SIG-M5 (cell line): ENCODE measurements at regions not wholly inside any gene's neighbourhood (a gene's known extent, or its start where the extent isn't known, plus 50 kb on each side); places are given as distances from the start of the nearest gene placed in this dataset.

ENCODE experiments used
- DNase-seq: peaks from one replicate; lab custom pipeline; 2025; lab: John Stamatoyannopoulos, UW

GRCh38 chr3:137204409-137204808 is 246.6 kb downstream of the IL20RB start:
- DNase-seq, result no peak

GRCh38 chr3:137205394-137206045 is 247.7 kb downstream of the IL20RB start:
- DNase-seq, result no peak

- DNase-seq, result no peak
Observed at GRCh38 chr3:137207616-137208015, 249.8 kb downstream of the IL20RB start.

- no peak for DNase-seq
Observed at GRCh38 chr3:137217733-137218132, 259.9 kb downstream of the IL20RB start.

- DNase-seq, result no peak
Observed at GRCh38 chr3:137219801-137220445, 262.1 kb downstream of the IL20RB start.

- no peak for DNase-seq
Observed at GRCh38 chr3:137222736-137223225, 265.0 kb downstream of the IL20RB start.

DNA sequence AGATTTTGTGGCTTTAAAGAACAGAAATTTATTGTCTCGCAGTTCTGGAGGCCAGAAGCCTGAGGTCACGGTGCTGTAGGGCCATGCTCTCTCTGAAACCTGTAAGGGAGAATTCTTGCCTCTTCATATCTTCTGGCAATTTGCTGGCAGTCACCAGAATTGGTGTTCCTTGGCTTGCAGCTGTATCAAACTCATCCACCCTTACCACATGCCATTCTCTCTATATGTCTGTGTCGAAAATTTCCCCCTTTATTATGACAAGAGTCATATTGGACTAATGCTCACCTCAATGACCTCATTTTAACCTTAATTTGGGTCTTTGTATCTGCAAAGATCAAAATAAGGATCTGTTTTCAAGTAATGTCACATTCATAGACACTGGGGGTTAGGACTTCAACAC is 266.7 kb downstream of the IL20RB start:
- no peak for DNase-seq

DNA sequence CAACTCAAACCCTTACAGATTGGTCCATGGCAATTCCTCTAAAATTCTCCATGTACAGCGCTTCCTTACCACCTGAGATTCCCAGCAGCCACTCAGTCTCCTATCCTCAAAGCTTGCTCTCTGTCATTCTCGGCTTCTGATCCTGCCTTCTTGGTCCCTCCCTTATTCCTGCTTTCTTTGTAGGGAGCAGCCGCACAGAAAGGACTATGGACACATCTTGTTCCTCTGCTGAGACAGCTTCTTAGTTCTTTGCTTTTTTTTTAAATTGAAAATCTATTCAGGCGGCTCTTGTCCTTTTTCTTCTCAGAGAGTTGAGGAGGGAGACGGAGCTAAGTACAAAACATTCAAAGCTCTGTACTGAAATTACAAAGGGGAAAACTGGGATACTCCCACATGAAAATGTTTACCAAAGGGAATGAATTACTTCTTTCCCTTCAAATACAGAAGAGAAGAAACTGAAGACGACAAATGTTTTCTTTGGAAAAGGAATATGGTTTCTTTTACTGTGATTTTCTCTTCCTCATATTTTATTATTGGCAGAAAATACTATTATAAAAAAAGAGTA is 285.1 kb downstream of the IL20RB start:
- DNase-seq, result no peak

DNA sequence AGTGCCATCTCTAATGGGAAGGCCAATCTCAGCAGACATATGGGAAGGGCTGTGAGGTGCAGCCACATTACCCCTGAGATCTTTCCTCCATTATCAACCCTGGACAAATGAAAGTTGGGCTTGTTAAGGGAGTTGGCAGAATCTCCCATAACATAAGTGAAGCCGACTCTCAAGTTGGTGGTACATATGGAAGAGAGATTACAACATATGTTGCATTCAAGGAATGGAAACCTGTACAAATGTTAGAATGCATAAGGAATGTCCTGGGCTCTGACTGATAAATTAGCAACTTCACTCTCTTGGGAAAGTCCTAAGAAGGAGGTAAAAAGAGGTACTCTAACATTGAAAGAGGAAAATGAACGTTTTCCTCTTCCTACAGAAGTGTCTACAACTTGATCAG is 288.7 kb downstream of the IL20RB start:
- DNase-seq, result no peak

- no peak for DNase-seq
Observed at GRCh38 chr3:137249311-137249940, 291.6 kb downstream of the IL20RB start.

- DNase-seq, result no peak
Observed at GRCh38 chr3:137259089-137259488, 301.3 kb downstream of the IL20RB start.

DNA sequence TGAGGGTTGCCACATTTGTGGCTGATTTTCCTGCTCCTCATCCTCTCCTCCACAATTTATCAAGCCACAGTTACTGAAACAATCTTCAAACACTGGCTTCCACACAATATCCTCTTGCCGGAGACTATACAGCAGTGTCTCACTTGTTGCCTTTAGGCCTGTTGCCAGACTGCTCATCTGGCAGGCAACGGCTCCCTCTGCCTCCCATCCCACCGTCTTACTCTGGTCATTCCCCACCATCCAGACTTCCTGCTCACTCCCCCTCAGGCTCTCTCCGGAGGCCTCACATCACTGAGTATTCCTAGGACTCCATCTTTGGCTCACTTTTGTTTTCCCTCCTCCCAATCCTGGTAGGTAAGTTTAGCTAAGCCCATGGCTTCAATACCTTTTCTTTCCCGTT is 301.9 kb downstream of the IL20RB start:
- no peak for DNase-seq

GRCh38 chr3:137264071-137264820 is 306.5 kb downstream of the IL20RB start:
- DNase-seq, result no peak

- no peak for DNase-seq
Observed at GRCh38 chr3:137264843-137265330, 307.1 kb downstream of the IL20RB start.

- no peak for DNase-seq
Observed at GRCh38 chr3:137282871-137283270, 325.1 kb downstream of the IL20RB start.

DNA sequence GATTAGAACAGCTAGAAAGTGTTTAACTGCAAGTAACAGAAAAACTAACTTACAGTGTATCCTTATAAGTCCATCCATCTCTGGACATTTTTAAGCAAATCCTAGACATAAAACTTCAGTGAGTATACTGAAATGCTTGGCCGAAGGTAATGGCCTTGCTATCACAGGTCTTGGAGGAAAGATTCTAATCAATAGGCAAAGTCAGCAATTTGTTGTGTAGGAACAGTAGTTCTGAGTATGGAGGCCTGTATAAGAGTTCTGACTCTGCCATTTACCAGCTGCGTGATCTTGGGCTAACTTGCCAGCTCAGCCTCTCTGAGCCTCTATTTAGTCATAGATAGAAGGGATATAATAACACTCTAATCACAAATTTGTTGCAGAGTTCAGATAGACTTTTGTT is 328.1 kb downstream of the IL20RB start:
- no peak for DNase-seq

DNA sequence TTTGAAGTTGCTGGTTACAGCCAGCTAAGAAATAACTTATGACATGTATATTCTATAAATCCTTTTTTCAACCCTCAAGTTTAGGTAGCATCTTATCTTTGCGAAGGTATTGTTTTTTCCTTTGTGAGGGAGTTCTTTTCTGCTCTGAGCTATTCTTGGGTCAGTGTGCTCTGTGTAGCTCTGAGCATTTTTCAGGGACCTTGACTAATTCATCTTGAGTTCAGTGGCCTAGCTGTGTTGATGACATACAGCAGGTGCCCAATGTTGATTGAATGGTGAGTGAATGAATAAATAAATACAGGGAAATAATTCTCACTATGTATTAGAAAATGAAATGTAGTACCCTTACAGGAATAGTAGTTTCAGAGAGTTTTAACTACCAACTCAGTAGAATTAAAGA is 335.3 kb downstream of the IL20RB start:
- no peak for DNase-seq

DNA sequence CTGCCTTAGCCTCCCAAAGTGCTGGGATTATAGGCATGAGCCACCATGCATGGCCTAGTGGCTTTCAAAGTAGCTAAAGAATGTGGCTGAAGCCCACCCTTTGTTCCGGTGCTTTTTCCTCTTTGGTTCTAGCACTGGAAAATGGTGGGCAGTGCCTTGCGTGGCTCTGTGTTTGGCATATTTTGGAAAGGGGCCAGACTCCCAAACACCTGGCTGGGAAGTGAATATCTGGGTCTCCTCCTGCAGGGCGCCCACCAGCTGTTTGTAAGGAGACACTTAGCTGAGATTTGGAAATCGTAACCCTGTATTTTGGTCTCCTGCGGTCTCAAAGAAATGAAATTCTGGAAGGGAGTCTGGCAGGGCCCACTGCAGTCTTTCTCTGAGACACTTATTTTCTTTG is 336.4 kb downstream of the IL20RB start:
- no peak for DNase-seq

GRCh38 chr3:137294839-137295238 is 337.1 kb downstream of the IL20RB start:
- DNase-seq, result no peak

GRCh38 chr3:137295336-137295735 is 337.6 kb downstream of the IL20RB start:
- DNase-seq, result no peak

DNA sequence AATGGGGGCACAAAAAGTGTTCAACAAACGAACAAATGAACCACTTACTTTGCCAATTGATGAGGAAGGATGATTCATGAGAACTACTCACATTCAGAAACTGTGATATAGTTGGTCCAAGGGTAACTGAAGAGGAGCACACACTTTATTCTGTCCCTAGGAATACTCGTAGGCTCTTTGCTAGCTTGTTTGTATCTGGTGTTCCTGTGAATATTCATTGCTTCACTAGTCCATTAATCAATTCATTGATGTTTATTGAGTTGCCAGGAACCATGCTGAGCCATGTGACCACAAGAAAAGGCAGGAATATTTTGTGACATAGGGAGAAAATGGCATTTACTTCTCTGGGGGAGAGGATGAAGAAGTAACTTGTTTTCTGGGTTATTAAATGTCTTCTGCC is 338.3 kb downstream of the IL20RB start:
- DNase-seq, result no peak

GRCh38 chr3:137297770-137298169 is 340.0 kb downstream of the IL20RB start:
- DNase-seq, result no peak
